ENCODE measurements at regions not wholly inside any gene's neighbourhood (a gene's known extent, or its start where the extent isn't known, plus 50 kb on each side); places are given as distances from the start of the nearest gene placed in this dataset.
"Not testable (repeated sequence)": the region's sequence is repeated elsewhere in the genome, so short reads cannot be mapped to it uniquely, and the experiment has no call there.

DNA sequence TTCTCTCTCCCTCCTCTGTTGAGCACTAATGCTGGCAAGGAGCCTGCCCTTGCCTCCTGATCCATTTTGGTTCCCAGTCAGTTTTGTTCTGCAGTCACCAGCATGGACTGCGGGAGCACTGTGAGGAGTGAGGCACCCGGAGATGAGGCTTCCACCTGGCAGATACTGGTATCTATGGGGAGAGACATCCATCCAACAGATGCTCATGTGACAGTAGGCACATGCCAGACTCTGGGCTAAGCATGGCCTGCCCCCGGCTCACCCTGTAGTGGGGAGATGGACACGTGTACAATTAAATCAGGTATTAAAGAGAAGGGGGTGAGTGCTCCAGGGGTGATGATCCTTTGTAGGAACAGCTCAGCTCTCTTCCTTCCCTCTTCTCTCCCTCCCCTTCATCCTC lies 74.0 kb upstream of the PODXL start:
- no peaks in the 10 kb centered on the region for H3K4me1 ChIP-seq (ENCODE audit: control insufficient read depth, insufficient read depth, low read length)

DNA sequence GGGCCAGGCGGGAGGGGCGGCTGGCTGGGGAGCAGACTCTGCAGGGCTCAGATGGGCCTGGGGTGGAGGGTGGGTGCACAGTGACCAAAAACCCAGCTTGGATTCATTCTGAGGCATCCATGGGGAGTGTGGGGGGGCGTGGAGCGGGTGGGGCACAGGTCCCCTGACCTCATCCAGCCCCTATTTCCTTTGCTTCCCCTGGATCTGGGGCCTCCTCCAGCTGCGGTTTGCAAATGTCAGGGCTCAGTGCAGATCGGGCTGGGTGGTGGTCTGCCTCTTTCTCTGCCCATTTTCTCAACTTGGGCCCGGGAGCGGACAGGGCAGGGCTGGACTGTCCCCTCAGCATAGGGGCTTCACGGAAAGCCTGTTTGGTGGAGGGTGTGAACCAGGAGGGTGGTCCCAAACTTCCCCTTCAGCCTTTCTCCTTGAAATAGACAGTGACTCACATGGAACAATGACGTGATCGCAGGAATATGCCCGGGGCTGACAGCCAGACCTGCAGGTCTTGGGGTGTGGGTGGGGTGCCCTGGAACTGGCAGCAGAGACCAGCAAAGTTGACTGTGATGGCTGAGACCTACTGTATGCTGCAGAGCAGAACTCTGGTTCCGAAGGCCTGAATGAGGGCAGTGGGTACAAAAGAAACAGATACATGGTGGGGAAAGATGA lies 72.9 kb upstream of the PODXL start:
- H3K9ac ChIP-seq (ENCODE audit: low read length), result no peak overlapping the region
- H3K36me3 ChIP-seq (ENCODE audit: control insufficient read depth, insufficient read depth, low read length), result no peaks in the 10 kb centered on the region
- H3K4me1 ChIP-seq (ENCODE audit: control insufficient read depth, insufficient read depth, low read length), result no peaks in the 10 kb centered on the region
- H3K27me3 ChIP-seq (ENCODE audit: control insufficient read depth, insufficient read depth, low read length), result no peaks in the 10 kb centered on the region
- H3K27ac ChIP-seq (ENCODE audit: low read depth, low read length), result no peak overlapping the region
- H3K4me3 ChIP-seq (ENCODE audit: low read length), result no peak overlapping the region

More for the DNA sequence above, 74.0 kb upstream of the PODXL start:
- H3K4me3 ChIP-seq (ENCODE audit: low read length), result no peak overlapping the region
- H3K9ac ChIP-seq (ENCODE audit: low read length), result no peak overlapping the region
- H3K36me3 ChIP-seq (ENCODE audit: control insufficient read depth, insufficient read depth, low read length), result no peaks in the 10 kb centered on the region
- no peaks in the 10 kb centered on the region for H3K27me3 ChIP-seq (ENCODE audit: control insufficient read depth, insufficient read depth, low read length)
- no peak overlapping the region for H3K27ac ChIP-seq (ENCODE audit: low read depth, low read length)

DNA sequence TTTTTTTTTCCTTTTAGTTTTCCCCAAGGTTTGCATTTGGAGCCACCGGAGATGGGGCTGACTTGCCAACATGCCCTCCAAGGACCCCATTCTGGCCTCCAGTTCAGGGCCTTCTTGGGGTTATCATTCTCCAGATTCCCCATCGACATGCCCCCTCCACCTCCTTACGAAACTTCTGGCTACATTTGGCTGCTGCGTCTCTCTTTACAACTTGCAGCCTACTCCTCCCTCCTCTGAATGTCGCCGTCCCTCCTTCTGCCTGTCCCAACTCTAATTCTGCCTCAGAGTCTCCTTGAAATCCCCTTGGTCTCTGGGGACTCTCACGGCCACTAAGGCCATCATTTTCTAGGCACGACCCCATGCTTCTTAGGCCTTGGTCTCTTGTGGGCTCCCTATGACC lies 72.2 kb upstream of the PODXL start:
- H3K36me3 ChIP-seq (ENCODE audit: control insufficient read depth, insufficient read depth, low read length), result no peaks in the 10 kb centered on the region
- no peak overlapping the region for H3K9ac ChIP-seq (ENCODE audit: low read length)
- H3K27me3 ChIP-seq (ENCODE audit: control insufficient read depth, insufficient read depth, low read length), result no peaks in the 10 kb centered on the region
- no peaks in the 10 kb centered on the region for H3K4me1 ChIP-seq (ENCODE audit: control insufficient read depth, insufficient read depth, low read length)
- no peak overlapping the region for H3K4me3 ChIP-seq (ENCODE audit: low read length)
- H3K27ac ChIP-seq (ENCODE audit: low read depth, low read length), result no peak overlapping the region

GRCh38 chr7:131627735-131628190 lies 71.3 kb upstream of the PODXL start:
- no peaks in the 10 kb centered on the region for H3K4me1 ChIP-seq (ENCODE audit: control insufficient read depth, insufficient read depth, low read length)

GRCh38 chr7:131626643-131627042 lies 70.2 kb upstream of the PODXL start:
- no peak overlapping the region for H3K9ac ChIP-seq (ENCODE audit: low read length)
- H3K27ac ChIP-seq (ENCODE audit: low read depth, low read length), result no peak overlapping the region
- H3K4me1 ChIP-seq (ENCODE audit: control insufficient read depth, insufficient read depth, low read length), result no peaks in the 10 kb centered on the region
- H3K36me3 ChIP-seq (ENCODE audit: control insufficient read depth, insufficient read depth, low read length), result no peaks in the 10 kb centered on the region
- no peaks in the 10 kb centered on the region for H3K27me3 ChIP-seq (ENCODE audit: control insufficient read depth, insufficient read depth, low read length)
- no peak overlapping the region for H3K4me3 ChIP-seq (ENCODE audit: low read length)

More at GRCh38 chr7:131627735-131628190, 71.3 kb upstream of the PODXL start:
- no peak overlapping the region for H3K4me3 ChIP-seq (ENCODE audit: low read length)
- no peak overlapping the region for H3K27ac ChIP-seq (ENCODE audit: low read depth, low read length)
- H3K36me3 ChIP-seq (ENCODE audit: control insufficient read depth, insufficient read depth, low read length), result no peaks in the 10 kb centered on the region
- no peak overlapping the region for H3K9ac ChIP-seq (ENCODE audit: low read length)
- H3K27me3 ChIP-seq (ENCODE audit: control insufficient read depth, insufficient read depth, low read length), result no peaks in the 10 kb centered on the region

GRCh38 chr7:131625817-131626372 lies 69.5 kb upstream of the PODXL start:
- Histone ChIP-seq H3K9ac (ENCODE audit: low read length) (no peak overlapping the region), H3K27me3 (ENCODE audit: control insufficient read depth, insufficient read depth, low read length) (no peaks in the 10 kb centered on the region), H3K27ac (ENCODE audit: low read depth, low read length) (no peak overlapping the region), H3K4me1 (ENCODE audit: control insufficient read depth, insufficient read depth, low read length) (no peaks in the 10 kb centered on the region), H3K4me3 (ENCODE audit: low read length) (no peak overlapping the region), H3K36me3 (ENCODE audit: control insufficient read depth, insufficient read depth, low read length) (no peaks in the 10 kb centered on the region)

GRCh38 chr7:131625345-131625744 lies 68.9 kb upstream of the PODXL start:
- not testable (repeated sequence) for H3K27me3 ChIP-seq (ENCODE audit: control insufficient read depth, insufficient read depth, low read length); H3K27ac ChIP-seq (ENCODE audit: low read depth, low read length); H3K36me3 ChIP-seq (ENCODE audit: control insufficient read depth, insufficient read depth, low read length); H3K4me3 ChIP-seq (ENCODE audit: low read length); H3K4me1 ChIP-seq (ENCODE audit: control insufficient read depth, insufficient read depth, low read length); H3K9ac ChIP-seq (ENCODE audit: low read length)

DNA sequence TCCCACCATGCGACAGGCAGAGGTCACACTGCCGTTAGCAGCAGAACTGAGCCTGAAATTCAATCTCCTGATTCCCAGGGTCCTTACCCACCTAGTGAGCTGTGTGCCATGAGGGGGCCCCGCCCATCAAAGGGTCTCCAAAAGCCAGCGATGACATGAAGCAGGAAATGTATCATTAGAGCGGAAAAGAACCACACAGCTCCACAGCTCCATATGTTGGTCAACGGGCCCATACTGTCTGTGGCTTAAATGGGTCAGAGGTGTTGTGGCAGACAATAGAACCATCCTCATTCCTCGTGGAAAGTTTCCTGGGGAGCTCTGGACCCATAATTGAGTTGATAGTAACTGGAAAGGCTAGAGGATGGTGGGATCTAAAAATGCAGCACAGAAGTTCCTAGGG lies 68.1 kb upstream of the PODXL start:
- no peak overlapping the region for H3K27ac ChIP-seq (ENCODE audit: low read depth, low read length)
- H3K4me3 ChIP-seq (ENCODE audit: low read length), result no peak overlapping the region
- no peaks in the 10 kb centered on the region for H3K36me3 ChIP-seq (ENCODE audit: control insufficient read depth, insufficient read depth, low read length)
- H3K27me3 ChIP-seq (ENCODE audit: control insufficient read depth, insufficient read depth, low read length), result no peaks in the 10 kb centered on the region
- no peak overlapping the region for H3K9ac ChIP-seq (ENCODE audit: low read length)
- no peaks in the 10 kb centered on the region for H3K4me1 ChIP-seq (ENCODE audit: control insufficient read depth, insufficient read depth, low read length)

DNA sequence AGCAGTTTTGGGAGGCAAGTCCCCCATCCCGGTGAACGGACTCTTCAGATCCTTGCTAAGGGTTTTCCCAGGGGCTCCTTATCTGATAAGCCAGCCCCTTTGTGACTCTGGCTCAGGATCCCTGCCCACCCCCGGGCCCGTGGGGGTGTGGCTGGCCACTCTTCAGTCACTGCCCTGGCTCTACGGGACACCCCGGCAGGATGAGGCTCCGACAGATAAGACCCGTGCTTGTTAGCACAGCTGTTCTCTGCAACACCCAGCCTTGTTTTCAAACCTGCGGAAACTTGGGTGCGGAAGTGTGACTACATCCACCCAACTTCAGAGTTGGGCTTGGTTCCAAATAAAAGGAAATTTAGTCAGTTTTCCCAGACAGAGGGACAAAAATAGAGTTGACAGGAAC lies 66.7 kb upstream of the PODXL start:
- H3K4me1 ChIP-seq (ENCODE audit: control insufficient read depth, insufficient read depth, low read length), result no peaks in the 10 kb centered on the region
- no peak overlapping the region for H3K27ac ChIP-seq (ENCODE audit: low read depth, low read length)
- H3K4me3 ChIP-seq (ENCODE audit: low read length), result no peak overlapping the region

DNA sequence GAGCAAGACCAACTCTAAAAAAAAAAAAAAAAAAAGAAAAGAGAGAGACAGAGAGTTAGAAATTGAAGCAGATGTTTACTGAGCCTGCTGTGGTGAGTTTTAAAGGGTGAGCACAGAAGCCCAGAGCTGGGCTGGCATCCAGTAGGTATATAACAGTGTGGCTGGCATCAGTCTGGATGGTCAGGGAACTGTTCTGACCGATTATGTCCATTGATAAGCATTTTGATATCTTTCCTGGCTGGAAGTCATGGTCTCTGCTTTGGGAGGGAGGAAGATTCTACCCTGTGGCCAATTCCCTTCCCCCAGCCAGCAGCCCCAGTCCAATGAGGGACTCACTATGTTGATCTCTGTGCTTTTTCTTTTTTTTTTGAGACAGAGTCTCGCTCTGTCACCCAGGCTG lies 65.2 kb upstream of the PODXL start:
- Histone ChIP-seq H3K36me3 (ENCODE audit: control insufficient read depth, insufficient read depth, low read length) (no peaks in the 10 kb centered on the region), H3K4me1 (ENCODE audit: control insufficient read depth, insufficient read depth, low read length) (no peaks in the 10 kb centered on the region), H3K27me3 (ENCODE audit: control insufficient read depth, insufficient read depth, low read length) (no peaks in the 10 kb centered on the region), H3K4me3 (ENCODE audit: low read length) (no peak overlapping the region), H3K27ac (ENCODE audit: low read depth, low read length) (no peak overlapping the region), H3K9ac (ENCODE audit: low read length) (no peak overlapping the region)

More for the DNA sequence above, 66.7 kb upstream of the PODXL start:
- Histone ChIP-seq H3K27me3 (ENCODE audit: control insufficient read depth, insufficient read depth, low read length) (no peaks in the 10 kb centered on the region), H3K9ac (ENCODE audit: low read length) (no peak overlapping the region), H3K36me3 (ENCODE audit: control insufficient read depth, insufficient read depth, low read length) (no peaks in the 10 kb centered on the region)

GRCh38 chr7:131620673-131621609 lies 64.5 kb upstream of the PODXL start:
- H3K27me3 ChIP-seq (ENCODE audit: control insufficient read depth, insufficient read depth, low read length), result no peaks in the 10 kb centered on the region
- H3K9ac ChIP-seq (ENCODE audit: low read length), result no peak overlapping the region
- no peaks in the 10 kb centered on the region for H3K4me1 ChIP-seq (ENCODE audit: control insufficient read depth, insufficient read depth, low read length)
- H3K36me3 ChIP-seq (ENCODE audit: control insufficient read depth, insufficient read depth, low read length), result no peaks in the 10 kb centered on the region
- H3K27ac ChIP-seq (ENCODE audit: low read depth, low read length), result no peak overlapping the region
- H3K4me3 ChIP-seq (ENCODE audit: low read length), result no peak overlapping the region

Data from rectal smooth muscle tissue (tissue), 1 donor.